Activated T-cell treated with anti-CD3 and anti-CD28 coated beads, Interleukin-2, amount 50 U/mL, for 4 hours (primary cell): ENCODE measurements at regions not wholly inside any gene's neighbourhood (a gene's known extent, or its start where the extent isn't known, plus 50 kb on each side); places are given as distances from the start of the nearest gene placed in this dataset.

ENCODE experiments used
- ATAC-seq, 2 donors: fragments of 200-7000 bp; cut with Tn5 transposase; one replicate each; pipeline ENCODE4 v1.10.0; 2021
- DNase-seq: peaks from one replicate; pipeline ENCODE4 v3.0.0-alpha.2; 2020
- H3K27me3 Mint-ChIP-seq: one replicate; pipeline ENCODE4 v1.8.0; 2021; ENCODE audit warnings: low read depth, mixed read lengths
- H3K36me3 Mint-ChIP-seq: one replicate; pipeline ENCODE4 v1.8.0; 2022; ENCODE audit warnings: mixed read lengths; ENCODE audit not compliant: insufficient read depth
- H3K4me1 Mint-ChIP-seq: one replicate; pipeline ENCODE4 v1.8.0; 2021; ENCODE audit warnings: low read depth, mixed read lengths
- H3K4me3 Mint-ChIP-seq: one replicate; pipeline ENCODE4 v1.8.0; 2021; ENCODE audit warnings: mild to moderate bottlenecking, moderate library complexity, mixed read lengths
- H3K9me3 Mint-ChIP-seq: one replicate; pipeline ENCODE4 v1.8.0; 2021; ENCODE audit warnings: mixed read lengths

DNA sequence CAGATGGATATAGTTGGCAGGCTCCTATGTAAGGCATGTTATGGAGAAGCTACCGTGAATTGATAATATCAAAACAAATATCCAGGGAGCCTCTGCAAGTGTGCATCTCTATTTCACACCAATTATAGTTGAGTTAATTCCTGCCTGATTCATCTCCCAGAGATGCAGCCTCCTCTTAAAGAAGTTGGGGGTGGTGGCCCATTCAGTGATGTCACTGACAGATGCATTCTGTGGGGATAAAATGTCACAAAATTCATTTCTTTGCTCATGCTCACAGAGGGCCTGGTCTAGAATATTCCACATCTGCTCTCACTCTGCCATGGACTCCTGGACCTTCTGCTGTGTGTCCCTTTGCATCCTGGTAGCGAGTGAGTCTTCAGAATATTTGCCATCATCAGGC lies 189.1 kb upstream of the PRSS1 start:
- Mint-ChIP-seq H3K27me3 (peaks cover 13% of the 10 kb centered on the region), H3K9me3 (no peaks in the 10 kb centered on the region), H3K36me3 (no peaks in the 10 kb centered on the region), H3K4me1 (peaks cover 5% of the 10 kb centered on the region), H3K4me3 (peak overlapping the region; percentile 26)
- ATAC-seq (no peak), DNase-seq (no peak)

DNA sequence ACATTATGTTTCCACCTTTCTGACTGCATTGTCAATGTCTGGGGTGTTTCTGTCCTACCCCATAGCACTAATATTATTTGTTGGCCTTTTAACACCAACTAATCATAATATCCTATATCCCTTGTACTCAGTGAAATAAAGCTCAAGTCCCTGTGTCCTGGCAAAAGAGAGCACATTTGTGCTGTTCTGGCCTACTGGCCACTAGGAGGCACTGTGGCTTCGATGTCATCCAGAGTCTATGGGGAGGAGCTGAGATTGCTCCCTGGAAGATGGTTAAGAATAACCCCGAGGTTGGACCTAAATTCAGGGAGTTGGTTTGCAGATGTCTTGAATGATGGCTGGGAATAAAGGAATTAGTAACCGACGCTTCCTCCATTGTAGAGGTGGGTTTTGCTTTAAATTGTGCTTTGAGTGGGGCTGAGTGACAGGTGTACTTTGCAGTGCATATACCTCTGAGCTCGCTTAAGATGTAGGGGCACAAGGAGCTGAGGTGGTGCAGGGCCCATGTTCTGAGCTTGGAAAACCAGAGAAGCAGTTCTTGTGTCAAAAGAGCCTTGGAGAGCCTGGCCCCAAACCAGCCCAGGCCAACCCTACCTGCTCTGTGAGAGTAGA lies 191.2 kb upstream of the PRSS1 start:
- Mint-ChIP-seq H3K27me3 (peaks cover 9% of the 10 kb centered on the region), H3K4me3 (no peak overlapping the region), H3K36me3 (no peaks in the 10 kb centered on the region), H3K9me3 (no peaks in the 10 kb centered on the region), H3K4me1 (peaks cover 5% of the 10 kb centered on the region)
- ATAC-seq = peak; percentile 83 to 84
- DNase-seq = peak; percentile 42

DNA sequence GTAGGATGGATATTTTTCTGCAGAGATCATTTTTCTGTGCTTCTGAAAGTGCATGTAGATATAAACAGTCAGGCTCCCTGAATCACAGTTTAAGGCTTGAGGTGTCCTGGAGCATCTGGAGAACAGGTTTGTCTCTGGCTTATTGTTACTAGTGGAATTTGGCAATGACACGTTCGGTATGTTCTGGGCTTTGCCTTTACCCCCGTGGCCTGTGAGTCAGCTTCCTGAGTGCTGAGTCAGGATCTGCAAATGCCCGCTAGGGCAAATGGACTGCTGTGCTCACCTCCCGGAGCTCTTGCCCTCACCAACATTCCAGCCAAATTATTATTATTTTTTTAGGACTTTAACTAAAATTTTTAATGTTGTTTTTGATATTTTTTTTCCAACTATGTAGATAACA lies 192.5 kb upstream of the PRSS1 start:
- Mint-ChIP-seq H3K36me3 (no peaks in the 10 kb centered on the region), H3K9me3 (no peaks in the 10 kb centered on the region), H3K27me3 (peaks cover 9% of the 10 kb centered on the region), H3K4me1 (peaks cover 5% of the 10 kb centered on the region), H3K4me3 (no peak overlapping the region)
- ATAC-seq (peak in 1 of 2 donors; percentile 24), DNase-seq (no peak)

DNA sequence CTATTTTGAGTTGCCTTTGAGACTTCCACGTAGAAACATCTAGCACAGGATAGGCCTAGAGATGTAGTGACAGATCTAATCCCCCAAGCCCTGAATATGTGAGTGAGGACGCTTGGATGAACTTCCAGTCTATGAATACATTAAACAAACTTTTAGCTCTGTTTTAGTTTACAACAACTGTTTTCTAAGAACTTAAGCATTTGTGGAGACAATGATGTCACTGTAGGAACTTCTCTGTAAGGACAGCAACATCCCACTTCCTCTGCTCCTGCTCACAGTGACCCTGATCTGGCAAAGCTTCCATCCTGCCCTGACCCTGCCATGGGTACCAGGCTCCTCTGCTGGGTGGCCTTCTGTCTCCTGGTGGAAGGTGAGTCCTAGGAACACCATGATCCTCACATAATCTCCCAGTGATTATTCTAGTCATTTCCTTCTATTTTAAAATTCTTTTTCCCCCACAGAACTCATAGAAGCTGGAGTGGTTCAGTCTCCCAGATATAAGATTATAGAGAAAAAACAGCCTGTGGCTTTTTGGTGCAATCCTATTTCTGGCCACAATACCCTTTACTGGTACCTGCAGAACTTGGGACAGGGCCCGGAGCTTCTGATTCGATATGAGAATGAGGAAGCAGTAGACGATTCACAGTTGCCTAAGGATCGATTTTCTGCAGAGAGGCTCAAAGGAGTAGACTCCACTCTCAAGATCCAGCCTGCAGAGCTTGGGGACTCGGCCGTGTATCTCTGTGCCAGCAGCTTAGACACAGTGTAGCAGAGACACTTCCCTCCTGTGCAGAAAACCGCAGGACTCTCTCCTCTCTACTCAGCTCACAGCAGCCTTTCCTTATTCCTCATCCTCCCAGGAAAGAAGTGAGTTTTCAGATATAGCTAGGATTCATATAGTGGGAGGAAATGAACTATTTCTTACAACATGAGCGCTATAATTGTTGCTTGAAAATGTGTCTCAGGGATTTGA lies 194.4 kb upstream of the PRSS1 start:
- Mint-ChIP-seq H3K36me3 (no peaks in the 10 kb centered on the region), H3K9me3 (no peaks in the 10 kb centered on the region), H3K4me1 (peaks cover 5% of the 10 kb centered on the region), H3K4me3 (no peak overlapping the region), H3K27me3 (peaks cover 9% of the 10 kb centered on the region)
- no peak for DNase-seq
- ATAC-seq = no peak

DNA sequence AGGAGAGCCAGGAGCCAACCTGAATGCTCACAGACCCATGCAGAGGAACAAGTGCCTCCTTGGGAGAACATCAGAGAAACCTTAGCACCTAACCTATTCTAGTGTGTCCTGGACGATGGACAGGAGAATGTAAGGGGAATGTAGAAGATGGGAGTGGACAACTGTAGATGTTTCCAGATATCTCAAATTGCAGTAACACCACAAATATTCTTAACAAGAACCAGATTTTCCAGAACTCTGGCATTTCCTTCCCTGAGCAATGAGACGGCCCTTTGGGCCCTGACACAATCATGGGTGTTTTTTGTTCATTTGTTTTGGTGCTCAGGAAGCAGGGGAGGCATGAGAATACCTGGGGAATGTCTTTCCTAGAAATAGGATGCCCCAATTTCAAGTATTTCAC lies 196.1 kb upstream of the PRSS1 start:
- no peaks in the 10 kb centered on the region for H3K9me3 Mint-ChIP-seq
- peaks cover 9% of the 10 kb centered on the region for H3K27me3 Mint-ChIP-seq
- ATAC-seq = no peak
- DNase-seq = no peak
- no peak overlapping the region for H3K4me3 Mint-ChIP-seq
- peaks cover 4% of the 10 kb centered on the region for H3K4me1 Mint-ChIP-seq
- H3K36me3 Mint-ChIP-seq = no peaks in the 10 kb centered on the region

DNA sequence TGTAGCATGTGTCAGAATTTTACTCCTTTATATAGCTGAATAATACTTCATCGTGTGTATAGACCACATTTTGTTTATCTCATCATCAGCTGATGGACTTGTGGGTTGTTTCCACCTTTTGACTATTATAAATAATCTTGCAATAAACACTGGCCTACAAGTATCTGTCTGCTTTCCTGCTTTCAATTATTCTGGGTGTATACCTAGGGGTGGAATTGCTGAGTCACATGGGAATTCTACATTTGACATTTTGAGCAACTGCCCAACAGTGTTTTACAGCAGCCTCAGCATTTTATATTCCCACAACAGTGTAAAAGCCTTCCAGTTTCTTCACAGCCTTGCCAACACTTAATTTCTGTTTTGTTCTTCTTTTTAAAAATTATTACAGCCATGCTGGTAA lies 200.3 kb upstream of the PRSS1 start:
- no peaks in the 10 kb centered on the region for H3K4me1 Mint-ChIP-seq
- ATAC-seq = no peak
- no peaks in the 10 kb centered on the region for H3K36me3 Mint-ChIP-seq
- no peak overlapping the region for H3K4me3 Mint-ChIP-seq
- no peaks in the 10 kb centered on the region for H3K9me3 Mint-ChIP-seq
- DNase-seq = no peak
- H3K27me3 Mint-ChIP-seq = no peaks in the 10 kb centered on the region

DNA sequence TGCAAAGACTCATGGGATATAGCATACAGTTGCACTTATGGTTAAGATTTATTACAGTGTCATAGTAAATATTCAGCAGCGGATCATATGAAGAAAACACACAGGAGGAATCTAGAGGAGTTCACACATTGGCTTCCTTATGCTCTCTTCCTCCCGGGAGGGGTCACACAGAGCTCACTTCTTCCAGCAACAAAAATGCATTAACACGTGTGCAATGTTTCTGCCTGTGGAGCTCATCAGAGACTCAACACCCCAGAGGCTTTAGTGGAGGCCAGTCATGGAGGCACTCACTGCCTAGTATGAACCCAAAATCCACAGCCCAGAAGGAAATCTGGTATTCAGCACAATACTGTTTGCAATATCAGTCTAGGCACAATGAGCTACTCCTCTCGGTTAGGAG lies 202.8 kb upstream of the PRSS1 start:
- peaks cover 1% of the 10 kb centered on the region for H3K4me1 Mint-ChIP-seq
- DNase-seq (no peak), ATAC-seq (no peak)
- H3K27me3 Mint-ChIP-seq = no peaks in the 10 kb centered on the region
- H3K4me3 Mint-ChIP-seq = no peak overlapping the region
- no peaks in the 10 kb centered on the region for H3K36me3 Mint-ChIP-seq
- H3K9me3 Mint-ChIP-seq = no peaks in the 10 kb centered on the region

DNA sequence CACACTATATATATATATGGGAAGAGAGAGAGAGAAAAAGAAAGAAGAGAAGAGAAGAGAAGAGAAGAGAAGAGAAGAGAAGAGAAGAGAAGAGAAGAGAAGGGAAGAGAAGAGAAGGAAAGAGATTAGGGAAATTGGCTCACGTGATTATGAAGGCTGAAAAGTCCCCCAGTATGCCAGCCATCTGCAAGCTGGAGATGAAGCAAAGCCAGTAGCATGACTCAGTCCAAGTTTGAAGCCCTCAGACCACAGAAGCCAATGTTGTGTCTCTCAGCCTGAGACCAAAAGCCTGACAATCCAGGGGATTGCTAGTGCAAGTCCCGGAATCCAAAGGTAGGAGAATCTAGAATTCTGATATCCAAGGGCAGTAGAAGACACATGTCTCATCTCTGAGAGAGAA lies 206.3 kb upstream of the PRSS1 start:
- ATAC-seq (no peak), DNase-seq (no peak)
- no peaks in the 10 kb centered on the region for H3K9me3 Mint-ChIP-seq
- H3K36me3 Mint-ChIP-seq = peaks cover 2% of the 10 kb centered on the region
- no peaks in the 10 kb centered on the region for H3K27me3 Mint-ChIP-seq
- H3K4me1 Mint-ChIP-seq = peaks cover 23% of the 10 kb centered on the region
- no peak overlapping the region for H3K4me3 Mint-ChIP-seq

DNA sequence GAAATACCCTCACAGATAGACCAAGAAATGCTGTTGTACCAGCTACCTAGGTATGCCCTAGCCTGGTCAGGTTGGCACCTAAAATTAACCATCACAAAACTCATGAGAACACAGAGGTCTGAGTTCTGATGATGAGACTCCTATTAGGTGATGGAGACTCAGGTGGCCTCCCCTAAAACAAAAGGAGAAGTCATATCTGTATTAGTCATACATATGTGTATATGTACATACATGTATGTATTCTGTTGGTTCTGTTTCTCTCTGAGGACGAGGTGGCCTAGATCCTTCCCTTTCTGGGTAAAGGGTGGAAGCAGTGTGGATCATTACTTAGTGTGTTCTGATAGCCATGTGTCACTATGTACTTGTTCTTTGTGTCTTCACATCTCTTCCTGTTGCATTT lies 207.2 kb upstream of the PRSS1 start:
- H3K4me1 Mint-ChIP-seq = peaks cover 25% of the 10 kb centered on the region
- ATAC-seq = no peak

DNA sequence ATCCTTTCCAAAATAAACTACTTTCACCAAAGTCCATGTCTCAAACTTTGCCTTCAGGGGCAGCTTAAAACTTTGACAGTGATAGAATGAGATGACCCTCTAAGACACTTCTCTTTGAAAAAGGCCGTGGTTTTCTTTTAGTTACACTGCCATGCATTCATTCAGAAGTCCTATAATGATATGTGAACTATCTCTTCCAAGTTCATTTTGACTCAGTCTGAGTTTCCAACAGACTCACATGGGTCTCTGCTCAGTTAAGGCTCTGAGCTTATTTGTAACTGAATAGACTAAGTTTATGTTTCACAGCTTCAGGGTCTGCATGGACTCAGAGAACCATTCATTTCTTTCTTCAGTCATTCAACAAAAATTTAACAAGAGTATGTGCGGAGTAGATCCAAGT lies 208.9 kb upstream of the PRSS1 start:
- H3K27me3 Mint-ChIP-seq = no peaks in the 10 kb centered on the region
- H3K9me3 Mint-ChIP-seq = no peaks in the 10 kb centered on the region
- ATAC-seq (peak; percentile 39 to 59), DNase-seq (no peak)
- H3K4me1 Mint-ChIP-seq = peaks cover 33% of the 10 kb centered on the region
- no peak overlapping the region for H3K4me3 Mint-ChIP-seq
- H3K36me3 Mint-ChIP-seq = peaks cover 2% of the 10 kb centered on the region

More for the DNA sequence above, 207.2 kb upstream of the PRSS1 start:
- Mint-ChIP-seq H3K9me3 (no peaks in the 10 kb centered on the region), H3K27me3 (no peaks in the 10 kb centered on the region), H3K4me3 (no peak overlapping the region), H3K36me3 (peaks cover 2% of the 10 kb centered on the region)
- no peak for DNase-seq

DNA sequence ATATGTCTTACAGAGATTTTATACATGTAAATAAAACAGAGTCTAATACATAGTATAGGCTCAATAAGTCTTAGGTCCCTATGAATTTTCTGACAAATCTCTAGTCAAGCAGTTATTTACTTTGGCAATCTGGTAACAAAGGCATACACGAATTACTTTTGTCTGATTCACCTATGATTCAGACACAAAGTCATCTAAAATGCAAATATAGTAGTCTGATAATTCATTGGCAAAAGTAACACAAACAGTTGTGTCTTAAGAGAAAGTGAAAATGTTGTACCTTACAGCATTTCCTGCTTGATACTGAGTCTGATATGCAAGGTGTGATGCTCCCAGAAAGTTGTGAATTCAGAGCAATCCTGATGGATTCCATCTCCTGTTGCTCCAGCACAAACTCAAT lies 209.4 kb upstream of the PRSS1 start:
- Mint-ChIP-seq H3K36me3 (peaks cover 2% of the 10 kb centered on the region), H3K27me3 (no peaks in the 10 kb centered on the region), H3K4me3 (no peak overlapping the region), H3K4me1 (peaks cover 38% of the 10 kb centered on the region), H3K9me3 (no peaks in the 10 kb centered on the region)
- peak; percentile 41 to 44 for ATAC-seq
- DNase-seq = no peak

DNA sequence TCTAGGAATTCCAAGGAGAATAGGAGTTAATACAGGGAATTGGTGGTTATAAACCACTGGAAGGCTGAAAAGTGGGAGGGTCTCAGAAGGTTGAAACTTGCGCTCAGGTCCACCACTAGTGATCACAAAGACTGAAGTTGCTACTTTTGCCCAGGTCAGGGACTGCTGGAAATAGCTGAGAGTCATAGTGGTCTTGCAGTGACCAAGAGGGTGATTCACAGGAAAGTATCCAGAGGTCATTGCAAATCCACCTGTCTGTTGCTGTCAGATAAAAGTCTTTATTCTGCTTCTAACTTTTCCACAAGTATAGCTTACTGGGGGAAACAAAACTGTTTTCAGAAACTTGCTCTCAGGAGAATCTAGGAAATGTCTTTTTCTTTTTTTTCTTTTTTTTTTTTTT lies 211.5 kb upstream of the PRSS1 start:
- no peak for ATAC-seq
- Mint-ChIP-seq H3K27me3 (no peaks in the 10 kb centered on the region), H3K9me3 (no peaks in the 10 kb centered on the region), H3K4me3 (no peak overlapping the region), H3K36me3 (peaks cover 2% of the 10 kb centered on the region), H3K4me1 (peaks cover 38% of the 10 kb centered on the region)
- no peak for DNase-seq

DNA sequence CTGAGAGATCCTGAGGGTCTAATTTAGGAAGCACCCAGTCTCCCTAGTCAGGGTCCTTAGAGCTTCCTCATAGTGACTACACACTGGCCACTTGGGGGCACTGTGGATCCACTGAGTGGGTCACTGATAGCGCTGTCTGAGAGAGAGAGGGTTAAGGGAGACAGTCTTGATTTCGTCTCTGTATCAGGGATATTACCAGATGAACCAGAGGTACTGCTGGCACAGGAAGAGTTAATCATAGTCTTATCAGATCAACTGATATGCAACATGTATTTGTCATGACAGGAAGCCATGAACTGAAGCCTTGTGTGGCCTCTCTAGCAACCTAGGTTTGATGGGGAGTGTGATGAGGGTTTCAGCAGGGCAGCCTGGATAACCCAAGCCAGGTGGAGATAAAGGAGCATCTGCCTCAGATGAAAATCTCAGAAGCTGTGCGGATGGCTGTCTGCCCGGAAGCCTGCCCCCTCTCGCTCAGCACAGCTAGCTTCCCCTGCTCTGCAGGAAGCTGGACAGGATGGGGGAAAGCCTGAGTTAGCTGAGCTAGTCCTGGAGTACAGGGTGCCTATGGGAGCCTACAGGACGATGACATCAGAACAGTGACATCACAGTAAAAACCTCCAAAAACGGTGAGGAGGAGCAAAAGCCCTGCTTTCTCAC lies 214.0 kb upstream of the PRSS1 start:
- peaks cover 2% of the 10 kb centered on the region for H3K27me3 Mint-ChIP-seq
- H3K9me3 Mint-ChIP-seq = no peaks in the 10 kb centered on the region

DNA sequence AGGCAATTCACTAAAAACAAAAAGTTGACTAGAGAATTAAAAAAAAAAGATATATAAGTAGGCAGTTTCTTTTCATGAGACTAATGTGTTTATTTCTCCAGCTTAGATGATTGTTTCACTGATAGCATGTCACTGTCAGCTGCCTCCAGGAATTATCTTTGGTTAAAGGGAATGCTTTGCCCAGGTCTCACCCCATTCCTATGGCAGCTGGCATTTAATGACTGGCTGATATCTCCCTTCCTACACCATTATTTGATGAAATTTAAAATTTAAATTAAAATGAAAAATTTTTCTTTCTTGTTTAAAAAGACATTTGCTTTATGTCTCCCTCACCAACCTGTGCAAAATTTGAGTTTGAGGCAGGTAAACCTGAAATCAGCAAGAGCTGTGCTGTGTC lies 214.5 kb upstream of the PRSS1 start:
- DNase-seq (no peak), ATAC-seq (no peak)
- H3K36me3 Mint-ChIP-seq = peaks cover 2% of the 10 kb centered on the region
- H3K27me3 Mint-ChIP-seq = peaks cover 2% of the 10 kb centered on the region
- no peaks in the 10 kb centered on the region for H3K9me3 Mint-ChIP-seq
- no peak overlapping the region for H3K4me3 Mint-ChIP-seq
- peaks cover 28% of the 10 kb centered on the region for H3K4me1 Mint-ChIP-seq

More for the DNA sequence above, 214.0 kb upstream of the PRSS1 start:
- Mint-ChIP-seq H3K36me3 (peaks cover 2% of the 10 kb centered on the region), H3K4me1 (peaks cover 33% of the 10 kb centered on the region), H3K4me3 (peak overlapping the region; percentile 71)
- ATAC-seq (peak; percentile 85 to 90), DNase-seq (peak; percentile 62)
